ENCODE measurements at regions not wholly inside any gene's neighbourhood (a gene's known extent, or its start where the extent isn't known, plus 50 kb on each side); places are given as distances from the start of the nearest gene placed in this dataset.
"Not testable (repeated sequence)": the region's sequence is repeated elsewhere in the genome, so short reads cannot be mapped to it uniquely, and the experiment has no call there.

DNA sequence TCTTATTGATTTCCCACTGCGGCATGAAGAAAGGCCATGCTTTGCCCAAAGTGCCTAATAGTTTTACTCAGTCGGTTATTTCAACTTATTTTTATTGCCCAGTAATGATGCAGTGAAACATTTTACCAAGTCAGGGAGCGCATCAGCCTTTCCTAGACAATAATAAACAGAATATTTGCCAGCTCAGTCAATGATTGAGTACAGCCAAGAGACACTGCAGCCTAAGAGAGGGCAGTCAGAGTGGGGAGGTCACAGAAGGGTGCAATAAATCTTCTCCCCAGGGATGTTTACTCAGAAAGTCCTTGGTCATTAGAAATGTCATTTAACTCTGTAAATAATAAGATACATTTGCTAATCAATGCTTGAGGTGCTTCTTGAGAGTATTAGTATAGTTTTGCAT, 271.0 kb downstream of the SPATA31A7 start:
- POLR2A ChIA-PET; H3K36me3 Mint-ChIP-seq; H3K9me3 Mint-ChIP-seq; H3K27me3 Mint-ChIP-seq (ENCODE audit: low read depth); ATAC-seq; DNase-seq (ENCODE audit: low spot score); H3K4me1 Mint-ChIP-seq; H3K27ac Mint-ChIP-seq; H3K4me3 Mint-ChIP-seq; CTCF ChIA-PET: not testable (repeated sequence)
